WERI-Rb-1 (cell line): ENCODE measurements at regions not wholly inside any gene's neighbourhood (a gene's known extent, or its start where the extent isn't known, plus 50 kb on each side); places are given as distances from the start of the nearest gene placed in this dataset.

Experiments
- DNase-seq: peaks from one replicate; pipeline ENCODE4 v3.0.0-alpha.2; 2020
- H3K27ac ChIP-seq: fragments of 250-450 bp; sonication (Bioruptor Pico); 2 replicates; pipeline ENCODE4 v1.5.1; 2020; ENCODE audit warnings: mild to moderate bottlenecking, moderate library complexity
- H3K27me3 ChIP-seq: fragments of 250-450 bp; sonication (Bioruptor Pico); 2 replicates; pipeline ENCODE4 v1.5.1; 2021; ENCODE audit warnings: mild to moderate bottlenecking, low read depth, moderate library complexity; ENCODE audit not compliant: insufficient read depth, severe bottlenecking
- H3K36me3 ChIP-seq: fragments of 250-450 bp; sonication (Bioruptor Pico); 2 replicates; pipeline ENCODE4 v1.5.1; 2020; ENCODE audit warnings: mild to moderate bottlenecking, moderate library complexity
- H3K4me3 ChIP-seq: 2 replicates; pipeline ENCODE4 v1.5.1; 2011; ENCODE audit warnings: low read depth, mild to moderate bottlenecking, control low read depth, low read length
- H3K9me3 ChIP-seq: fragments of 250-450 bp; sonication (Bioruptor Pico); 2 replicates; pipeline ENCODE4 v1.5.1; 2021; ENCODE audit warnings: mild to moderate bottlenecking, moderate library complexity; ENCODE audit not compliant: severe bottlenecking
- CTCF ChIP-seq: IDR thresholded peaks from 2 replicates; pipeline ENCODE4 v1.5.1; 2011; ENCODE audit warnings: low read depth, mild to moderate bottlenecking, control low read depth, inconsistent platforms, low read length

GRCh38 chr6:14647357-14647756, 529.8 kb downstream of the CD83 start:
- Histone ChIP-seq H3K9me3 (no peaks in the 10 kb centered on the region), H3K27me3 (no peaks in the 10 kb centered on the region), H3K4me3 (no peak overlapping the region), H3K27ac (no peak overlapping the region), H3K36me3 (no peaks in the 10 kb centered on the region)
- DNase-seq, result no peak
- no peak for TF ChIP-seq CTCF

- H3K4me3 ChIP-seq, result no peak overlapping the region
- no peak overlapping the region for H3K27ac ChIP-seq
- H3K27me3 ChIP-seq, result no peaks in the 10 kb centered on the region
- H3K36me3 ChIP-seq, result no peaks in the 10 kb centered on the region
- DNase-seq, result no peak
- TF ChIP-seq CTCF, result no peak
- H3K9me3 ChIP-seq, result peaks cover 3% of the 10 kb centered on the region
Observed at GRCh38 chr6:14652536-14652935, 535.0 kb downstream of the CD83 start.

DNA sequence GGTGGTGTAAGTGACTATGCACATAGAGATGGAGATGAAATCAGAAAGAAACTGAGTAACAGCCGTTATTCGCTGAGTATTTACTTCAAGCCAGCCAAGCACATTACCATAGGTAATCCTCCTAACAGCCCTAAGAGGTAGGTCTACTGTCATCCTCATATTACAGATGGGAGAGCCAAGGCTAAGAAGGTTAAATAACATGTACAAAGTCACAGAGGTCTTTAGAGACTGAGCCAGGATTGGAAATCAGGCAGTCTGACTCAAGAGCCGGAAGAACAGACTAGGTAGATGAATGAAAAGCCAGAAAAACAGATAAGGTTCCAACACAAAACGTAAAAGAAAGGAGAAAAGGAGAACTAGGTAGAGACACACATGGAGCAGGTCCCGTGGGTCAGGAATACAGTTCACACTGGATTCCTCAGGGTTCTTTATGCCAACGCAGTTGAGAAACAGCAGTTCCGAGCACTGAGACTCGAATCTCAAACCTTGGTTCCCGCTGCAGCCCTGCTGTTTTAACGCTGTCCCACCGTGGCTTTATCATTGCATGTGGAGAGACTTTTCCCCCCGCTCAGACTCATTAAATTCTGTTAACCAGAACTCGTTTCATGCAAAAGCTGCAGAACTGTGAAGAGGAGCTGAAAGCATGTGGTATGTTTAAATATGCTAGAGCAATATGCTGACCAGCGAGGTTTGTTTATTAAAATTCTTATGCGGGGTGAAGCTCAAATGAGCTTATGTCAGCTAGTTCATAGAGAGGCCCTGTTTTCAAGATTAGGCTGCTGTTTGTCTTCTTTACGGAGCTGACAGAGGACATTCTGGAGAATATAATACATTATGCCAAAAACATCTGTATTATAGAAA, 537.9 kb downstream of the CD83 start:
- Histone ChIP-seq H3K27me3 (no peaks in the 10 kb centered on the region), H3K36me3 (no peaks in the 10 kb centered on the region), H3K4me3 (peak overlapping the region; percentile 59), H3K27ac (peak overlapping the region; percentile 83), H3K9me3 (peaks cover 3% of the 10 kb centered on the region)
- no peak for TF ChIP-seq CTCF
- peak; percentile 65 for DNase-seq

GRCh38 chr6:14656078-14656521, 538.5 kb downstream of the CD83 start:
- Histone ChIP-seq H3K4me3 (peak overlapping the region; percentile 59), H3K27me3 (no peaks in the 10 kb centered on the region), H3K36me3 (no peaks in the 10 kb centered on the region), H3K27ac (peak overlapping the region; percentile 83), H3K9me3 (peaks cover 3% of the 10 kb centered on the region)
- TF ChIP-seq CTCF, result no peak
- DNase-seq, result no peak

GRCh38 chr6:14656649-14657048, 539.1 kb downstream of the CD83 start:
- no peaks in the 10 kb centered on the region for H3K36me3 ChIP-seq
- peak overlapping the region; percentile 83 for H3K27ac ChIP-seq
- H3K9me3 ChIP-seq, result peaks cover 3% of the 10 kb centered on the region
- no peak overlapping the region for H3K4me3 ChIP-seq
- no peak for TF ChIP-seq CTCF
- no peaks in the 10 kb centered on the region for H3K27me3 ChIP-seq
- DNase-seq, result no peak
